Activated naive CD4-positive, alpha-beta T cell treated with Interleukin-2 at 50 U/mL for 16 hours (primary cell): ENCODE measurements at regions not wholly inside any gene's neighbourhood (a gene's known extent, or its start where the extent isn't known, plus 50 kb on each side); places are given as distances from the start of the nearest gene placed in this dataset.

Experiments
- DNase-seq: peaks from one replicate; pipeline ENCODE4 v3.0.0-alpha.2; 2020

DNA sequence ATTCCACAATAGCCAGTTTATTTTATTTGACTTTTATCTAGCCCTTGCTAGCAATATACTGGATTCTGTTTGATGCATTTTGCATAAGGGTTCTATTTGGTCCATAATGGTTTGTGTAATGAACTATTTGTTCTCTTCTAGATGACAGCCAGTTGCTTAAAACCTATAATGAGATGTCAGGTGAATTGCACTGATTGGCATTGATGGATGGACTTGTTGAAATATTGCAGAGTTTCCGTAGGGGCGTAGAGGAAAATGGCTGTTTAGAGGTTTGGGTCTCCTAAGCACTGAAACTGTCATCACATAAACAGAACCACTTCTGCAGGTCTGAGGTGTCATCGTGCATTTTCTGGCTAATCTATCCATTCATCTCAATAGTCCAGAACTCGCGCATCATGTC is 124.9 kb upstream of the HDAC9 start:
- DNase-seq, result no peak

DNA sequence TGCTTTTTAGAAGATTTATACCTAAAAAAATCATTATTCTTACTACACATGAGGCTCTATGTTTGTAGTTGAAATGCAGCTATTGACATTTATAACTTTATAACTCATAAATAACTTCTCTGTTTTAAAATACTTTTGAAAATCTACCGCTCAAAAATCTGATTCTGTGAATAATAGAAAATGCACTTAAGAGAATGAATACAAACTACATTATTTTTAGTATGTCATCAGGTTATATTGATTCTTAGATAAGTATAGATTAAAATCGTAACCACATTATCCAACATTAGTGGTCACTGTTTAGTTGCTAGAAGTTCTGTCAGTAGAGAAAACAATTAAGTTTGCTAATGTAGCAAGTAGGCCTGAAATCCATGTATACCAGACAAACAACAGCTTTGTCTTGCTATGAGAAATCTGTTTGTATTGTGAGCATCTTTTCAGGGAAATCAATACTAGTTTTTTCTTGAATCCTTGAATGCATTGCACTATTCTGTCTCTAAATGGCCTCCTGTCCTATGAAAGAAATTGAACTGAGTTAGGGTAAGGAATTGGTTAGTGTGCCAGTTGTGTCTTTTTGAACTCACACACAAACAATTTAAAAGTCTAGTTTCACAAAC is 116.5 kb upstream of the HDAC9 start:
- DNase-seq, result no peak

DNA sequence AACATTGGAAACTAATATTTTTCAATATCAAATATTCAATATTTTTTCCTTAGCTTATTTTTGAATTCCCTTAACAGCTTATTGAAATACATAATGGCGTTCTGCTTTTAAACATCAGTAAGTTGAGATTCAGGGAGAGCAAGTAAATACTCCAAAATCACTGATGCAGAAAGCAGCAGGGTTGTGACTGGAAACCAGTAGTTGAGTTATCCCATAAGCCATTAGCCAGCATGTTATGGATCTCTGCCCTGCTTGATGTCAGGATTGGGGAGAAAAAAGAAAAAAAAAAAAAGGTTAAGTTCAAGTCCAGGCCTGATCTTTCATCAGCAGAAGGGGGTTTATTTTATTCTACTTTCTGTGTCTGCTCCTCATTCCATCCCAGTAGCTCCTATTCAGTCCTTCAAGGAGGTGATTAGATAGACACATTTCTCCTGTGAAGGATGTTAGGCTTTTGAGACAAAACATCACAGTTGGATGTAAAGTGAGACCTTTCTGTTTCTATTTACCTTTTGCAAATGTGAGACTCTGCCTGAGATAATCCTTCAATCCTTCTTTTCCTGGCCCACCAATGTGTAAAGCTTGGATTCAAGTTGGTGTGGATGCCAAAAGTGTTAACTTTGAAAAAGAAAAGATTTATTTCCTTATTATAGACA is 110.9 kb upstream of the HDAC9 start:
- no peak for DNase-seq

DNA sequence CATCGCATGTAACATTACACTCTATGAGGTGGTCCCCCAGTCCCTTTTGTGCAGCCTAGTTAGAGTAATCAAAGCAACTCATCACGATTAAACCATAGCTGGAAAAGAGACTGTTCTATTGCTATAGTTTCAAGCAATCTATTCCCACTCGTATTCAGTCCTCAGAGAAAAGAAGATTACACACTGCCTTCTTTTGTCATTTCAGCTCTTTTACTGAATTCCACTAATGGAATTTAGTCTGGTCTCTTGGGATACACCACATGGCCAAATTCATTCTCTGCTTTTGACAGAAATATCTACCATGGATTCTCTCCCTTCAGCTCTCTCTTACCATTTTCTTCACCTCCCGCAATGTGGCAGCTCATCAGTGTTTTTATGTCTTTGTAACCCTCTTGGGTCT is 108.9 kb upstream of the HDAC9 start:
- DNase-seq, result no peak

DNA sequence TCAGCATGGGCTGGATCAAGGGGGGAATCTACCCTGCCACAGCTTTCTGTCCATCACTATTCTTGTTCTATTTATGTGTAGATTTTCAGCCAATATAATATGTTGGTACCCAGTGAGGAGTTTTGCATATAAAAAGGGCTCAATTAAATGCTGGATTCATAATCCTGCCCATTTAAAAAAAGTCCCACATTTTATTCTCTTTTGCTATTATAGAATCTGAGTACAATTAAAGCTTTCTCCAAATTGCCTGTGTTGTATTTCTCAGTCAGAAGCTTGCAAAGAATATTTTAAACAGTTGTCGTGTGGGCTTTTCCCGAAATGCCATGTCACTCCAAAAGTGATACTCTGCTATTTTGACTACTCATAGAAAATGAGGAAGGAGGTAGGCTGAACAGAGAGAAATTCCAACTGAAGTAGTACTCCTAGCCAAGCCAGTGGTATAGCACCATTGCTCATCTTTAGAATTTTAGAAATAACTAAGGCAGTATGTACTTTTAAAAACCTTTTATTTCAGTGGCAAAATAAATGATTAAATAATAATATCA is 108.3 kb upstream of the HDAC9 start:
- no peak for DNase-seq

DNA sequence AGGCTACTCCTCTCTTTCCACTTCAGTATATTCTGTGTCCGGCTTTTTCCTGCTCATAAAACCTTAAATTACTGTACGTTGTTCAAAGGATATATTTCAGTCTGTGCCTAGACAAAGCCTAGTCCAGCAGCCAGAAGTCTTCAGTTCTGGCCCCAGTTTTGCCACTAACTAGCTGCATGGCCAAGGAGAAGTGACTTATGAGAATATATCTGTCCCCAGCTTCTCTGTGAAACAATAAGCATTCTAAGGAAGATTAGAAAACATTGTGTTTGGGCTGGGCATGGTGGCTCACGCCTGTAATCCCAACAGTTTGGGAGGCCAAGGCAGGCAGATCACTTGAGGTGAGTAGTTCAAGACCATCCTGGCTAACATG is 105.0 kb upstream of the HDAC9 start:
- no peak for DNase-seq

DNA sequence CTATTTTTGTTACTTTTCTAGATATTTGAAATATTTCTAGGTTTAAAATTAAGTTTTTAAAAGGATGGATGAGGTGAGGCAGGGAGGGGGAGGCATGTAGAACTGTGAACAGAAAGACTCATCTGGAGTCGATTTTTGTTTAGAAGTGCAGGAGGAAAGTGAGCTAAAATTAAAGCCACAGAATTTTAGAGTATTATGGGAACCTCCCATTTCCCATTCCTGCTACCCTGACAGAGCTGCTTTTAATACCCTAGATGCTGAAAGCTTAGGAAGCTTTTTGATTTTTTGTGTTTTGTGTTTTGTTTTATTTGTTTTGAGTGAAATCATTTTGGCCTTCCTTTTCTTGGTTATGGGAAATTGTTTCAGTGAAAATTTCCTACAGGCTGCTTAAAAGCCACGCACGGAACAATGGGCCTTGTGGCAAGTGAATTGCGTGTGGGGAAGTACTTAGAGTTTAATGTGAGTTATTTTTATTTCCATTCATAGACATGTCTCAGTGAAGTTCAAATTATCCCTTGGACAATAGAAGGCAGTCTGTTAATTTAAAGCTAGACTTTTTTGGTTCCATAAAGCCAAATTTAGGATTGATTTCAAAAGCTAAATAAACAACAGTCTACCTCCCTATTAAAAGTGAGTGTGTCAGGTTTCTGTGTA is 102.0 kb upstream of the HDAC9 start:
- no peak for DNase-seq

DNA sequence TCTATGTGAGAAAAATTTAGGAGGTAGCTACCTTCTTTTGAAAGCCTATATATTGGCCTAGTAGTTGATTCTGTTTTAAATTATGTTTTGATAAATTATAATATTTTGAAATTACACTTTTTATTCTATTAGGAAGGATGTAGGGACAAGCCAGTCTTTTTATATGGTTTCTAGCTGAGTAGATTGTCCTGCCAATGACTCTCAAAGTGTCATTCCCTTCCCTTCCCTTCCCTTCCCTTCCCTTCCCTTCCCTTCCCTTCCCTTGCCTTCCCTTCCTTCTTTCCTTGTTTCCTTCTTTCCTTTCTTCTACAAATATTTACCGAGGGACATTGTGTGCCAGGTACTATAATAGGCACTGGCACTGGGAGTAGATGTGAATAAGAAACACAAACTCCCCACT is 99.7 kb upstream of the HDAC9 start:
- DNase-seq, result no peak

DNA sequence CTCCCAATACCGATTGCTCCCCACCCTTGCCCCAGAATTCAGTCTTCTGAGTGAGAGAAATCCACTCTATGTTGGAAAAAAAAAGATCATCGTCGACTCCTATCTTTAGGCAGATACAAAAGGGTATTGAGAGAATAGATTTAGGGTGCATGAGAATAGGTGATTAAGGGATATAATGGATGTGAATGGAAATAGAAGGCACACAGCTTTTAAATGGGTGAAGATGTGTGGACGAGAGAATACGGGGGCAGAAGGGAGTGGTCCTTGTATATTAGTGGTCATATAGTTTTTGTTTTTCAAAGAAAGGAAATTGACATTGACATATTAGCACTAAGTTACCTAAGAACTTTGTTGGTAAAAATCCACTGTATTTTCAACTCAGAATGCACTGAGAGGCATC is 98.6 kb upstream of the HDAC9 start:
- DNase-seq, result no peak

DNA sequence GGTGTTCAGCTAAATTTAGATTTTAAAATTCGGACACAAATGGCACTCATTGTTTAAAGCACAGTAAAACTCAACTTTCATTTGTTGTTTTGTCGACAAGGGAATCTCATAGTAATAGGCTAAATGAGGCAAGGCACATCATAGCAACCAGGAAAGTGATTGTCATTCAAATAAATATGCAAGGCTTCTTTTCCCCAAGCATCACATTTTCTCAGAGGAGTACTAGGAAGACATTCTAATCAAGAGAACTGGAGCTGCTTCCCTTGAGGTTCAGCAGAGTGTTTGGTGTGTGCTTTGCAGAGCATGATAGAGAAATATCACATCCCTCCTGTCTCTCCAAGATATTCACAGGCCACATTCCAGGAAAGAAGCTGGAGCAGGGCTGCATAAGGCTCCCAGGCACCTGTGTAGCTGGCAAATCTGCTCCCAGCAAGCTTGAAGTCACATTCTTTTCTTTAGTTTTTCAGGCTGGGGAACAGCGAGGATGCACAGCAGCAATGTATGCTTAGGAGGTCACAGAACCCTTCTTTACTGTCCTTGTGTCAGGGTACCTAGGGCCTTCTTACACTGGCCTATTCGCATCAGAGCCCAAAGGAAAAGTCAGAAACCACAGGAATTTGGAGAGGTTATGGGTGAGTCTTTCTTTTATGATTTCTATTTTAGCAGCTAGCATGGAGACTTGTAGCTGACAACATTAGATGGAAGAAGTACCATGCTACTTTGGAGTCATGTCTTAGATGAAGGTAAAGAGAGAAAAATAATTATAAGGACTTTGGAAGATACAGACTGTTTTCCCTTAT is 95.9 kb upstream of the HDAC9 start:
- no peak for DNase-seq

DNA sequence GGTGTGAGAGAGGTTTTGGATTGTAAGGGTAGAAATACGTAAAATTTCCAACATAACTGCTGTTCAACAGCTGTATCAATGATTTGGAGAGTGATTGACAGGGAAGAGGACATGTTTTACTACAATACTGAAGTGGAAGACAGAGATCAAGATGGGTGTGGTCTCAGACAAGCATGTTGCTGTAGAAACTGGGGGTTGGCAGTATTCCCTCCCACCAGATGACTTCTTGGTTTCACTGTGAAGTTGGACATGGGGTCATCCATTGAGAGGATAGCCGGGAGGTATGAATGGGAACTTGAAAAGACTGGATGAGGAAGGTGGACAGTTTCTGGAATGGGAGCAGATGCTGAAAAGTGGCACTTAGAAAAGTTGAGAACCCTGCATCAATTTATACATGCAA is 95.3 kb upstream of the HDAC9 start:
- no peak for DNase-seq

DNA sequence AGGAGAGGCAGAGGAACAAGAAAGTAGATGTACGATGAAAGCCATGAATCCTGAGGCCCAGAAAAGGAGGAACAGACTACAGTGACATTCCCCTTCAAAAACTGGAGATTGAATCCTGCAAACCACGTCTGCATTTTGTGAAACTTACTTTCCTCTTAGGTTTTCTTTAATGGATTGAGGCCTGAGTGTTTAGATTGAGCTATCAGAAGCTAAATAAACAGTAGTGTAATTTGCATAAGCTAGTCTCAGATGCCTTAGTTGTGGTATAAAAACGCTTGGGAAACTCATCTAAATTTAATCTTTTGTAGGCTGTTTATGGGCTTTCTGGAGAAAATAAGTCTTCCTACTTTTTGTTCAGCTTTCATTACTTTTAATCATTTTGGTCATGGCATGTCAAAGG is 94.8 kb upstream of the HDAC9 start:
- no peak for DNase-seq

DNA sequence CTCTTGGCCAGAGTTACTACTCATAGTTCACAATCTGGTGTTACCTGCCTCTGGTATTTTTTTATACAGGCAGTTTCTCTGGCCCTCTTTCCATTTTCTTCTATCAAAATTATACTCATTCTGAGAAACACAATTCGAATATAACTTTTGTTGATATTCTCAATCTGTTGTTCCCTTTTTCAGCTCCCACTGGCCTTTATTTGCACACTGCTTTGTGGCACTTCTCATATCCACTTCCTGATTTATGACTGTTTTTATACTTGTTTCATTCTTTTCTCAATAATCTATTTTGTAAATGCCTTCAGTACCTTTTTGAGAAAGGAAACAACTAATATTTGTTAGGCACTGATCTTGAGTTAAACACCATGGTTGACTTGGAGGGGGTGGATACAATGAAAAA is 93.8 kb upstream of the HDAC9 start:
- no peak for DNase-seq

DNA sequence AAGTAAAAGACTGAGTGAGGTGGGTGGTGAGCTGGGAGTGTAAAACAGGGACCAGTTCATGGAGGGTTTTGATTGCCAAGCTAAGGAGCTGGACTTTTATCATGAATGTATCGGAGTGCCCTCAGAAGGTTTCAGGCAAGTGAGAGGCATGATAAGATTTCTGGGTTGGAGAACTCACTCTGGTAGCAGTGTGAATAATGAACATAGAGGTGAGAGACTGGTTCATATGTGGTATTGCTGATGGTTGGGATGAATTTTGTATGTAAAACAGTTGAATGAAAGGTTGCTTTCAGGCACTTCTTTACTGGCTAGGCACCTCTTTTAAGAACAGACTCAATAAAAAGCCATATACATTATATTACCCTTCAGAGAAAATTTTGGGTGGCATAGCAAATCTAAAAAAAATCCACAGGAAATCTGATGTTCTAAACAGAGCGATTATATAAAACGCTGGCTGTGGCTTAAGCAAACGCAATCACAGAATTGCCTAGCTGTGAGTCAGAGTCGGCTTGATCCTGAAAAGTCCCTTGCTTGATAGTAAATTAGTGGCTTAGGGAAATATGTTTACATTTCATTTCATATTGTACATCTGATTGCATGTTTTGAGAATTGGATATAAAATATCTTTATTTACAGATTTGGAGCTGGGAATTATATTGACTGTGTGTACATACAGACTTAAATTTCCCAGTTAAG is 92.9 kb upstream of the HDAC9 start:
- no peak for DNase-seq

DNA sequence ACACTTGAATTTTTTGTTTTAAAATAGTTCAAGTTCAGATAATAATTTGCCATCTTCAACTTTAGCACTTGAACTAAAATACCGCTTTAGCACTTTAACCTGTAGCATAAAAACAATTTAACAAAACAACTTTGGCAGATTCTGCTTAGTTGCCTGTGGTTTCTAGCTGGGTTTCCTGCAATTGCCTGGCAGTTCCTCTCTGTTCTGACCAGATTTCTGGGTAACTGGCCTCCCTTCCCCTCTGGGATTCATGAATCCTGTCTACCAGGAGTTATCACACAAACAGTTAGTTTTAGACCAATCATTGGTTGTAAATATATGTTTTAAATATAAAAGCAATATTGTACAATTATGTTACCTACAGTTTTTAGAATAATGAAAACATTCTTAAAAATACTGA is 89.8 kb upstream of the HDAC9 start:
- DNase-seq, result no peak

DNA sequence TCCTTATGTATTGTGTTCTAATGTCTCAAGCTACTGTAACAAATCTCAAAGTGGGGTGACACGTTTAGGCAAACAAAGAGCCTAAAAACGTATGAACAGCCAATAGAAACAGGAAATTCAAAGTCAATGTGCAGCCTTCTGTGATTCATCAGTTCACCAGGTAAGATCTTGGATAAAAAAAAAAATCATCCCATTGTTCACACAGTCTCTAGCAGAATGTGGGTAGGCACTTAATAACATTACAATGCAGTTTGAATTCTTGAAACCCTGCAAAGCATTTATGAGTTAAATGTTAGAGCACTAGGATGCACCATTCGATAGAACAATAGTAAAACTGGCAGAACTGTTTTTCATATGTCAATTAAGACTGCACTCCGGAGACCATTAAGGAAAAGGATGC is 88.2 kb upstream of the HDAC9 start:
- DNase-seq, result no peak

DNA sequence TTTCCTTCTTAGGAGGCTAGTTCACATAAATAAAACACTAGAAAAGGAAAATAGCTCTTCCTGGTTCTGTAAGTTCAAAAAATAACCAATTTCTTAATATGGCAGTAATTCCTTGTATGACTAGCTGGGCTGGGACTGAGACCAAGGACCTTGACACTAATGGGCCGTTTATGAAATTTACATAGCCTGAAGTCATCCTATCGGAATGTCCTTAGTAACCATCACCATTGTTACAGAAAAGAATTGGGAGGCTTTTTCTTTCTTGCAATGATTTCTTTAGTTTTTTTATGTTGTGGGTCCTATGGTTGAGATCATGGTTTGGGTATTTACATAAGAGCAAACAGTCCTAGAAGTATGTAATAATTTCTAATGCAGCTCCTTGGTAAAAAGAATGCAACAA is 87.1 kb upstream of the HDAC9 start:
- no peak for DNase-seq

DNA sequence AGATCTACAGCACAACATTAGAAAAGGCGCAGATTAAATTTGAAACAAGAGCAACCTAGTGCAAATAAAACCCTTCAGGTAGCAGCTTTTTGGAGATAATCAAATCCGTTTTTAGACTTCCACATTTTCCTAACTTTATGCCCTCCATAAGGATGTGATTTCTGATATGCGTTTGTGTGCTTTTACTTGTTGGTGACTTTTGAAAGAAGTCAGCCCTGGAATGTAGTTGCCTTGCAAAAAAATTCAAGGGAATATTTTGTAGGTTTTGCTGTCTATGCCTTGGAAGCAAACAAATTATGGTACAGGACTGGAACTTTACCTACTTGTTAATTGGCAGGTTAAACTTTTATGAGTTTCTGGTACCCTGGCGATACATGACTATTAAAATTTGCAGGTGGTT is 86.7 kb upstream of the HDAC9 start:
- no peak for DNase-seq

DNA sequence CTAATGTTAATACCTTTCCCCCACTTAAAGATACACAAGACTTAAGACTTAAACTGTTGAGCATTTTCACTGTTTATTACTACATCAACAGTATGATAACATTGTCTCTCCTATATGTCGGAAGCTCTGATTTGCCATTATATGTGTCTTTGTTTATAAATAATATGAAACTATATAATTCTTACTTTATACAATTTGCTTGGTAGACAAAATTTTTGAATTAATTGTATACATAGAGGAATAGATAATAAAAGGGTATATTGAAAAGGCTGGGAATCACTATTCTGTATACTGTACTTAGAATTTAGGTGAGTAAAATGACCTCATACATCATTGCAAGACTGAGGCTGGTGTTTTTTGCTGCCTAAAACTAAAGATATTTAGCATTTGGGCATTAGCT is 82.1 kb upstream of the HDAC9 start:
- no peak for DNase-seq

DNA sequence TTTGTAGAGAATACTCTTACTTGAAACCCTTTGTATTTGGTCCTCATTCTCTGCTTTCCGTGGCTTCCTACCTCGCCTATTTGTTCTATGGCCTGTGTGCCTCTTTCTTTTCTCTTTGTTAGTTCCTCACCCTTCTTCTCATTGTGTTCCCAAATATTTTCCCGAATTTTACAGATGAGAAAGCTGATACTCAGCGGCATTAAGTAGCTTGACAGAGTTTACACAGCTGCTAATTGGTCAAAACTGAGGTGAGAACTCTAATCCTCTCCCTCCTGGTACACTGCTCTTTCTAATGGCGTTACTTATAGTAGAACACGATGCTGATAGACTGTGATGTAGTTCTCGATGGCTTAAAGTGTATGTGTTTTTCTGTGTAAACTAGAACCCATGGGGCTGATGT is 80.7 kb upstream of the HDAC9 start:
- DNase-seq, result no peak

DNA sequence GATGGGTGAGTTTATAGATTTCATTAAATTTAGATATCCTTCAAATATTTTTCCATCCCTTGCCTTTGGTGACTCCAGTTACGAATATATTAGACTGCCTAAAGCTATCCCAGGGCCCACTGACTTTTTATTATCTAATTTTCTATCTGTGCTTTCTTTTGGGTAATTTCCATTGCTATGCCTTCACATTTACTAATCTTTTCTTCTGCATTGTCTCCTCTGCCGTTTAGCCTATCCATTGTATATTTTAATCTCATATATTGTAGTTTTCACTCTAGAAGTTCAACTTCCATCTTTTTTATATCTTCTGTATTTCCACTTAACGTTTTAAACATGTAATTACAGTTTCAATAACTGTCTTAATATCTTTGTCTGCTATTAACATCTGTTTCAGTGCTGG is 78.6 kb upstream of the HDAC9 start:
- no peak for DNase-seq

DNA sequence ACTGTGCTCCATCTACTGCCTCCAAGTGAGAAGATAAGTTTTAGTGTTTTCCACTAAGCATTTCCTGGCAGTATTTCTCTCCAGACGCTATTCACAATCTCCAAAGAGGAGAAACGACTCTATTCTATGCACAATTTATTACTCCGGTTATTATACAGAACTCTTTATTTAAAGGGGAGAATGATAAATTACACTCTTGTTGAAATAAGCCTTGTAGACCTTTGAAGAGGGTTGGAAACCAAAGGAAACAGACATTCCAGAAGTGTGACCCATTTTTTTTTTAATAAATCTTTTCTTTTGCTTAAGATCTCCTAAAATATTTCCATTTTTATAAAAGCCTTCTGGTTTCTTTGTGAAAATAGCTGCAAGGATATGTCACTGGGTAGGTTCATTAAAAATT is 76.1 kb upstream of the HDAC9 start:
- no peak for DNase-seq

DNA sequence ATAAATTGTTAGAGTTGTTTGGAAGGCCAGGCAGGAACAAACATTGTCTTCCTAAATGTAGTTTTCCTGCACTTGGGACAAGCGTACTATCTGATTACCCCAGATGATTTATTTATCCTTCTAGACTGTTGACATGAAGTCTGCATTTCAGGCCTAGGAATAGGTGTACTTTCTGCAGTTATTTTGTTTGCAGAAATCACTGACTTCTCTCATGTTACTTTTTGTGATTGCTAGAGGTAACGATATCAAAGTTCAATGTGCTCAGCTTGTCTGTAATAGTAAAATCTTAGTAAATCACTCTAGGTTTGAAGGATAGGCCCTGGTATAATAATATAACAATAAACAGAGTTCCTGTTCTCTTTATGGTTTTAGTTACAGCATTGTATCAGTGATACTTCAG is 75.4 kb upstream of the HDAC9 start:
- DNase-seq, result no peak
